IPS DF 6.9 (cell line): ENCODE measurements at regions not wholly inside any gene's neighbourhood (a gene's known extent, or its start where the extent isn't known, plus 50 kb on each side); places are given as distances from the start of the nearest gene placed in this dataset.

Experiments
- DNase-seq: peaks from one replicate; pipeline ENCODE4 v3.0.0-alpha.2; 2013; ENCODE audit warnings: low read depth, low spot score
- H3K27ac ChIP-seq: one replicate; pipeline ENCODE4 v1.5.1; 2013; ENCODE audit warnings: low read length, control low read depth
- H3K27me3 ChIP-seq: 2 replicates; pipeline ENCODE4 v1.6.1; 2013; ENCODE audit warnings: mild to moderate bottlenecking, low read length; ENCODE audit not compliant: control insufficient read depth, insufficient read depth
- H3K36me3 ChIP-seq: 2 replicates; pipeline ENCODE4 v1.6.1; 2013; ENCODE audit warnings: low read length; ENCODE audit not compliant: control insufficient read depth, insufficient read depth
- H3K4me1 ChIP-seq: 2 replicates; pipeline ENCODE4 v1.6.1; 2013; ENCODE audit warnings: low read length; ENCODE audit not compliant: control insufficient read depth, insufficient read depth
- H3K4me3 ChIP-seq: 2 replicates; pipeline ENCODE4 v1.5.1; 2013; ENCODE audit warnings: mild to moderate bottlenecking, low read length
- H3K9me3 ChIP-seq: 2 replicates; pipeline ENCODE4 v1.6.1; 2013; ENCODE audit warnings: low read length, inconsistent platforms; ENCODE audit not compliant: control insufficient read depth, insufficient read depth
- WGBS: extraction: QIAGEN DNeasy Blood & Tissue Kit; methylation state at CpG from one replicate; pipeline ENCODE4 v1.1.7; 2013; ENCODE audit warnings: mixed read lengths, missing lambda C conversion rate; ENCODE audit not compliant: insufficient read length, insufficient coverage; 5-methylcytosine and 5-hydroxymethylcytosine counted together

- no peak for DNase-seq
- Histone ChIP-seq H3K27me3 (no peaks in the 10 kb centered on the region), H3K4me1 (no peaks in the 10 kb centered on the region), H3K4me3 (no peak overlapping the region), H3K36me3 (no peaks in the 10 kb centered on the region), H3K9me3 (no peaks in the 10 kb centered on the region), H3K27ac (no peak overlapping the region)
- no CpG with 5 or more reads among the region's 10 CpGs for WGBS
Observed at GRCh38 chr15:52925130-52925529, 135.0 kb upstream of the ONECUT1 start.

GRCh38 chr15:52924630-52925029, 134.5 kb upstream of the ONECUT1 start:
- H3K27ac ChIP-seq = no peak overlapping the region
- no peaks in the 10 kb centered on the region for H3K36me3 ChIP-seq
- H3K27me3 ChIP-seq = no peaks in the 10 kb centered on the region
- no peaks in the 10 kb centered on the region for H3K4me1 ChIP-seq
- DNase-seq = no peak
- no peak overlapping the region for H3K4me3 ChIP-seq
- H3K9me3 ChIP-seq = no peaks in the 10 kb centered on the region
- no CpG with 5 or more reads among the region's 7 CpGs for WGBS

GRCh38 chr15:52923626-52924025, 133.5 kb upstream of the ONECUT1 start:
- no peak for DNase-seq
- H3K4me3 ChIP-seq = no peak overlapping the region
- no peaks in the 10 kb centered on the region for H3K36me3 ChIP-seq
- H3K27ac ChIP-seq = no peak overlapping the region
- H3K27me3 ChIP-seq = no peaks in the 10 kb centered on the region
- H3K9me3 ChIP-seq = no peaks in the 10 kb centered on the region
- H3K4me1 ChIP-seq = no peaks in the 10 kb centered on the region
- no CpG with 5 or more reads among the region's 6 CpGs for WGBS

- H3K4me1 ChIP-seq = no peaks in the 10 kb centered on the region
- DNase-seq = no peak
- H3K4me3 ChIP-seq = no peak overlapping the region
- no CpG with 5 or more reads among the region's 7 CpGs for WGBS
- H3K36me3 ChIP-seq = no peaks in the 10 kb centered on the region
- no peaks in the 10 kb centered on the region for H3K9me3 ChIP-seq
- H3K27me3 ChIP-seq = no peaks in the 10 kb centered on the region
- no peak overlapping the region for H3K27ac ChIP-seq
Observed at GRCh38 chr15:52922871-52923270, 132.7 kb upstream of the ONECUT1 start.

GRCh38 chr15:52912172-52912571, 122.0 kb upstream of the ONECUT1 start:
- no peak overlapping the region for H3K27ac ChIP-seq
- no peaks in the 10 kb centered on the region for H3K36me3 ChIP-seq
- H3K9me3 ChIP-seq = no peaks in the 10 kb centered on the region
- WGBS = no CpG with 5 or more reads among the region's 1 CpG
- no peak for DNase-seq
- no peaks in the 10 kb centered on the region; the same call in 1 of the 2 replicates for H3K4me1 ChIP-seq
- H3K4me3 ChIP-seq = no peak overlapping the region
- H3K27me3 ChIP-seq = no peaks in the 10 kb centered on the region

- Histone ChIP-seq H3K4me3 (no peak overlapping the region), H3K27ac (no peak overlapping the region), H3K9me3 (no peaks in the 10 kb centered on the region), H3K27me3 (no peaks in the 10 kb centered on the region), H3K36me3 (no peaks in the 10 kb centered on the region), H3K4me1 (no peaks in the 10 kb centered on the region)
- DNase-seq = no peak
- no CpG with 5 or more reads among the region's 3 CpGs for WGBS
Observed at GRCh38 chr15:52893338-52893737, 103.2 kb upstream of the ONECUT1 start.

- Histone ChIP-seq H3K4me1 (peaks cover 2% of the 10 kb centered on the region; the same call in 1 of the 2 replicates), H3K4me3 (no peak overlapping the region), H3K36me3 (no peaks in the 10 kb centered on the region), H3K9me3 (no peaks in the 10 kb centered on the region), H3K27me3 (no peaks in the 10 kb centered on the region), H3K27ac (no peak overlapping the region)
- DNase-seq = no peak
- WGBS = no CpG with 5 or more reads among the region's 7 CpGs
Observed at GRCh38 chr15:52879904-52880303, 89.8 kb upstream of the ONECUT1 start.

- Histone ChIP-seq H3K4me3 (no peak overlapping the region), H3K9me3 (no peaks in the 10 kb centered on the region), H3K27me3 (no peaks in the 10 kb centered on the region), H3K36me3 (no peaks in the 10 kb centered on the region), H3K4me1 (peaks cover 2% of the 10 kb centered on the region; the same call in 1 of the 2 replicates), H3K27ac (no peak overlapping the region)
- no CpG with 5 or more reads among the region's 4 CpGs for WGBS
- DNase-seq = no peak
Observed at GRCh38 chr15:52879145-52879544, 89.0 kb upstream of the ONECUT1 start.

GRCh38 chr15:52876991-52877663, 87.0 kb upstream of the ONECUT1 start:
- no peaks in the 10 kb centered on the region for H3K27me3 ChIP-seq
- no peak overlapping the region for H3K4me3 ChIP-seq
- no peak for DNase-seq
- H3K4me1 ChIP-seq = peaks cover 2% of the 10 kb centered on the region; the same call in 1 of the 2 replicates
- no peaks in the 10 kb centered on the region for H3K36me3 ChIP-seq
- H3K27ac ChIP-seq = no peak overlapping the region
- no peaks in the 10 kb centered on the region for H3K9me3 ChIP-seq
- WGBS = 100% methylated on average over 1 of the region's 5 CpGs

- Histone ChIP-seq H3K36me3 (no peaks in the 10 kb centered on the region), H3K27ac (no peak overlapping the region), H3K9me3 (no peaks in the 10 kb centered on the region), H3K4me3 (no peak overlapping the region), H3K27me3 (no peaks in the 10 kb centered on the region), H3K4me1 (peaks cover 2% of the 10 kb centered on the region; the same call in 1 of the 2 replicates)
- DNase-seq = no peak
- no CpG with 5 or more reads among the region's 8 CpGs for WGBS
Observed at GRCh38 chr15:52872036-52872818, 82.1 kb upstream of the ONECUT1 start.
